ENCODE measurements at regions not wholly inside any gene's neighbourhood (a gene's known extent, or its start where the extent isn't known, plus 50 kb on each side); places are given as distances from the start of the nearest gene placed in this dataset.
"Not testable (repeated sequence)": the region's sequence is repeated elsewhere in the genome, so short reads cannot be mapped to it uniquely, and the experiment has no call there.

- peak; percentile 80 for DNase-seq (ENCODE audit: low spot score)
Observed at GRCh38 chr6:8180327-8181159, 78.2 kb upstream of the EEF1E1 start.

- DNase-seq (ENCODE audit: low spot score) = no peak
Observed at GRCh38 chr6:8177721-8178120, 75.4 kb upstream of the EEF1E1 start.

- no peak for DNase-seq (ENCODE audit: low spot score)
Observed at GRCh38 chr6:8175046-8175777, 72.9 kb upstream of the EEF1E1 start.

- no peak for DNase-seq (ENCODE audit: low spot score)
Observed at GRCh38 chr6:8174571-8174970, 72.2 kb upstream of the EEF1E1 start.

- DNase-seq (ENCODE audit: low spot score) = no peak
Observed at GRCh38 chr6:8172530-8172929, 70.2 kb upstream of the EEF1E1 start.

- no peak for DNase-seq (ENCODE audit: low spot score)
Observed at GRCh38 chr6:8170754-8171153, 68.4 kb upstream of the EEF1E1 start.

- DNase-seq (ENCODE audit: low spot score) = no peak
Observed at GRCh38 chr6:8170245-8170644, 67.9 kb upstream of the EEF1E1 start.

- DNase-seq (ENCODE audit: low spot score) = no peak
Observed at GRCh38 chr6:8166156-8166555, 63.8 kb upstream of the EEF1E1 start.

- not testable (repeated sequence) for DNase-seq (ENCODE audit: low spot score)
Observed at GRCh38 chr6:8165008-8165407, 62.7 kb upstream of the EEF1E1 start.

- DNase-seq (ENCODE audit: low spot score) = not testable (repeated sequence)
Observed at GRCh38 chr6:8164281-8164680, 61.9 kb upstream of the EEF1E1 start.

- DNase-seq (ENCODE audit: low spot score) = no peak
Observed at GRCh38 chr6:8159966-8160365, 57.6 kb upstream of the EEF1E1 start.

- no peak for DNase-seq (ENCODE audit: low spot score)
Observed at GRCh38 chr6:8157839-8158238, 55.5 kb upstream of the EEF1E1 start.

- no peak for DNase-seq (ENCODE audit: low spot score)
Observed at GRCh38 chr6:8155259-8156012, 53.1 kb upstream of the EEF1E1 start.

All from AG08396 (cell line).